Fibroblast of skin of right biceps (primary cell): ENCODE measurements at regions not wholly inside any gene's neighbourhood (a gene's known extent, or its start where the extent isn't known, plus 50 kb on each side); places are given as distances from the start of the nearest gene placed in this dataset.
"Not testable (repeated sequence)": the region's sequence is repeated elsewhere in the genome, so short reads cannot be mapped to it uniquely, and the experiment has no call there.

Experiments used
- DNase-seq: peaks from one replicate; pipeline ENCODE4 v3.0.0-alpha.2; 2013

- DNase-seq, result not testable (repeated sequence)
Observed at GRCh38 chr17:26936645-26937044, 357.3 kb upstream of the WSB1 start.

- not testable (repeated sequence) for DNase-seq
Observed at GRCh38 chr17:26937750-26938322, 356.1 kb upstream of the WSB1 start.

GRCh38 chr17:26939755-26940154 is 354.2 kb upstream of the WSB1 start:
- not testable (repeated sequence) for DNase-seq

- DNase-seq, result not testable (repeated sequence)
Observed at GRCh38 chr17:26940587-26940986, 353.3 kb upstream of the WSB1 start.

GRCh38 chr17:26962255-26963162 is 331.4 kb upstream of the WSB1 start:
- DNase-seq, result no peak

- DNase-seq, result no peak
Observed at GRCh38 chr17:26963163-26963503, 330.8 kb upstream of the WSB1 start.

- not testable (repeated sequence) for DNase-seq
Observed at GRCh38 chr17:26965898-26966624, 327.9 kb upstream of the WSB1 start.

GRCh38 chr17:26966625-26967179 is 327.2 kb upstream of the WSB1 start:
- DNase-seq, result not testable (repeated sequence)

GRCh38 chr17:26981845-26982425 is 312.0 kb upstream of the WSB1 start:
- DNase-seq, result not testable (repeated sequence)

GRCh38 chr17:26982563-26982962 is 311.4 kb upstream of the WSB1 start:
- DNase-seq, result not testable (repeated sequence)

GRCh38 chr17:26987851-26988250 is 306.1 kb upstream of the WSB1 start:
- DNase-seq, result peak; percentile 5

- not testable (repeated sequence) for DNase-seq
Observed at GRCh38 chr17:26994648-26995047, 299.3 kb upstream of the WSB1 start.

GRCh38 chr17:26996146-26996916 is 297.6 kb upstream of the WSB1 start:
- not testable (repeated sequence) for DNase-seq

- not testable (repeated sequence) for DNase-seq
Observed at GRCh38 chr17:27007734-27008531, 286.0 kb upstream of the WSB1 start.

GRCh38 chr17:27009087-27009486 is 284.8 kb upstream of the WSB1 start:
- DNase-seq, result no peak

- DNase-seq, result not testable (repeated sequence)
Observed at GRCh38 chr17:27010138-27010537, 283.8 kb upstream of the WSB1 start.

GRCh38 chr17:27030552-27030951 is 263.4 kb upstream of the WSB1 start:
- not testable (repeated sequence) for DNase-seq

- no peak for DNase-seq
Observed at GRCh38 chr17:27038676-27039075, 255.2 kb upstream of the WSB1 start.

- DNase-seq, result not testable (repeated sequence)
Observed at GRCh38 chr17:27045039-27045438, 248.9 kb upstream of the WSB1 start.

- DNase-seq, result no peak
Observed at GRCh38 chr17:27049104-27049784, 244.7 kb upstream of the WSB1 start.

- DNase-seq, result no peak
Observed at GRCh38 chr17:27065588-27065987, 228.3 kb upstream of the WSB1 start.
